ENCODE measurements at regions not wholly inside any gene's neighbourhood (a gene's known extent, or its start where the extent isn't known, plus 50 kb on each side); places are given as distances from the start of the nearest gene placed in this dataset.

DNA sequence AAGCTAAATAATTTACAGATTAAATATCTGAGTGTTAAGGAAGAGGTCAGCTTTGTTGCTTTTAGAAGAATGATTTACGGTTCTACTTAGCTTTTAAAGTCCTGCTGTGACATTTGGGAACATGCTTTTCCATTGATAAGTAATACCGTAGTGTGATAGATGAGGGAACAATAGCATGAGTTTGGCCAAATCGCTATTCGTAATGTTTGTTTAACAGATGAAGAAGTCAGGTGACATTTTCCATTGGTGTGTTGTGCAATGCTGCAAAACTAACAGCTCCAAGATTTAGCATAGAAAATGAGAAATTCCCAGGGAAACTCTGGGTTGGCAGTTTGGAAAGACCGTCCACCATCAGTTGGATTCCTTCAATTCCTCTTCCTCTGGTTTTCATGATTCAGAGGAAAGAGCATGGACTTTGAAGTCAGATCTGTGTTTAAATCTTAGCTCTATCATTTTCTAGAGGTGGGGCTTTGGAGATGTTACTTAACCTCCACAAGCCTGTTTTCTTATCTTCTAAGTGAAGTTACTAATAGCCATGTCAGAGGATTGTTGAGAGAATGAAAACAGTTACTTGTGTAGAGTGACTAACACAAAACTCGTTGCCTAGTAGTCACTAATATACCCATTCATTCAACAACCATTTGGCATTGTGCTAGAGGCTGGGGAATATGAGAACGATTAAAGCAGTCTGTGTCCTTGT, 140.4 kb upstream of the BMPER start (continued):
- TF ChIP-seq ARID5B (CRISPR knock-in tag; IDR thresholded peaks at IDR 0.05) = no peak
- TF ChIP-seq SPEN (CRISPR knock-in tag; IDR thresholded peaks at IDR 0.05; ENCODE audit: low read depth) = no peak
- no peak for TF ChIP-seq EHMT2 (IDR thresholded peaks at IDR 0.05; ENCODE audit: borderline replicate concordance, low read depth, low read length)
- no peak for TF ChIP-seq SOX13 (IDR thresholded peaks at IDR 0.05)
- TF ChIP-seq SOX13 (CRISPR knock-in tag; conservative IDR thresholded peaks at IDR 0.05 in 1 of 2, IDR thresholded peaks at IDR 0.05 in 1 of 2) = peak in 1 of 2 experiments; percentile 80; a peak in 2 of 4 replicates
- no peak for TF ChIP-seq SOX6 (IDR thresholded peaks at IDR 0.05)
- TF ChIP-seq SOX6 (CRISPR knock-in tag; IDR thresholded peaks at IDR 0.05) = peak; percentile 60; the same call in 1 of the 2 replicates
- TF ChIP-seq HIVEP1 (CRISPR knock-in tag; IDR thresholded peaks at IDR 0.05) = no peak

DNA sequence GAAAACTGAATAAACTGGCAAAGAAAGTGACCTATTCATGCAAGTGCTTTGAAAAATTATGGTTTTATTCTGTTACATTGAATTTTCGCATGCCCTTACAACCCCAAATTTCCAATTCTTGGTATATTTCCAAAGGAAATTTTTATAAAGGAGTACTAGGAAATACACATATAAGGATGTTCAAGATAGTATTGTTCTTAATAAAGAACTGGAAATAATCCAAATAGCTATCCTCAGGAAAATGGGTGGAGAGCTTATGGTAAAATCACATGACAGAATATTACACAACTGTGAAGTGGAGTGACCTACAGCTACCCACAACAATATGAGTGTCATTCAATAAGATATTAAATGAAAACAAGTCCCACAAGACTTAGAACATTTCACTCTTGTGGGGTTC, 138.9 kb upstream of the BMPER start:
- DNase-seq (ENCODE audit: low spot score) (no peak), ATAC-seq (no peak), FAIRE-seq (no peak)
- POLR2A ChIA-PET = no interaction called here
- intact Hi-C loops (cut with micrococcal nuclease; ENCODE audit: unreplicated experiment) = no loop called here
- Histone ChIP-seq H3K27me3 (ENCODE audit: control insufficient read depth in 1 of 2, insufficient read depth in 2 of 2, low read length in 2 of 2) (0 out of 5 replicates have a peak, but pooled peaks cover 0 to 2% of the 10 kb centered on the region in 2 experiments), H3K4me3 (replicated peaks in 1 of 3; ENCODE audit: insufficient read depth in 1 of 3, low read depth in 2 of 3, low read length in 3 of 3) (no peak overlapping the region), H3K36me3 (replicated peaks in 1 of 2; ENCODE audit: control insufficient read depth in 1 of 2, insufficient read depth in 2 of 2, low read length in 2 of 2) (no peaks in the 10 kb centered on the region), H4K20me1 (ENCODE audit: insufficient read depth, low read length) (no peaks in the 10 kb centered on the region), H3K9me3 (ENCODE audit: low read length) (no peaks in the 10 kb centered on the region), H3K4me2 (ENCODE audit: low read depth, low read length) (no peak overlapping the region), H2AFZ (ENCODE audit: low read length) (no peak overlapping the region), H3K79me2 (ENCODE audit: insufficient read depth, low read length) (no peaks in the 10 kb centered on the region), H3K9ac (ENCODE audit: insufficient read depth, low read depth, low read length) (no peak overlapping the region), H3K27ac (ENCODE audit: extremely low read length, insufficient read depth, low read length) (no peak overlapping the region), H3K4me1 (ENCODE audit: insufficient read depth, low read length) (peaks cover 9% of the 10 kb centered on the region)
- no TSS peak for BruUV-seq (replicated peaks)
- WGBS (ENCODE audit: low lambda C conversion rate) = 63% methylated on average over 1 of the region's 1 CpG
- in situ Hi-C loops (cut with HindIII; ENCODE audit: extremely low pct_ligation_motif_present, low pct_unique_long_range_greater_than_20kb) = no loop called here
- CTCF ChIA-PET (ENCODE audit: low intra/inter-chr PET ratio, low total read pairs) = no interaction called here
- no peak for TF ChIP-seq ZNF761 (CRISPR knock-in tag; conservative IDR thresholded peaks at IDR 0.05)
- no peak for TF ChIP-seq ZNF431 (CRISPR knock-in tag; IDR thresholded peaks at IDR 0.05; ENCODE audit: borderline replicate concordance, low read depth)
- TF ChIP-seq ZNF749 (CRISPR knock-in tag; IDR thresholded peaks at IDR 0.05; ENCODE audit: borderline replicate concordance) = no peak
- TF ChIP-seq KLF15 (CRISPR knock-in tag; IDR thresholded peaks at IDR 0.05; ENCODE audit: borderline replicate concordance) = no peak
- TF ChIP-seq TCF12 (IDR thresholded peaks at IDR 0.05) = no peak
- TF ChIP-seq TCF12 (CRISPR knock-in tag; IDR thresholded peaks at IDR 0.05) = no peak
- TF ChIP-seq ZNF430 (CRISPR knock-in tag; IDR thresholded peaks at IDR 0.05) = no peak
- TF ChIP-seq ZFY (CRISPR knock-in tag; IDR thresholded peaks at IDR 0.05) = no peak
- TF ChIP-seq MXD4 (CRISPR knock-in tag; IDR thresholded peaks at IDR 0.05) = no peak
- no peak for TF ChIP-seq ZNF703 (CRISPR knock-in tag; IDR thresholded peaks at IDR 0.05; ENCODE audit: borderline replicate concordance)
- no peak for TF ChIP-seq SRY (CRISPR knock-in tag; IDR thresholded peaks at IDR 0.05)
- no peak for TF ChIP-seq ZBTB42 (CRISPR knock-in tag; IDR thresholded peaks at IDR 0.05)
- no peak for TF ChIP-seq RARG (CRISPR knock-in tag; IDR thresholded peaks at IDR 0.05; ENCODE audit: low read depth)
- no peak for TF ChIP-seq RFX1 (IDR thresholded peaks at IDR 0.05)
- no peak for TF ChIP-seq TOE1 (CRISPR knock-in tag; IDR thresholded peaks at IDR 0.05)
- no peak for TF ChIP-seq ZNF232 (CRISPR knock-in tag; IDR thresholded peaks at IDR 0.05; ENCODE audit: borderline replicate concordance)

All from HepG2 (cell line).